MV-4-11 (cell line): ENCODE measurements at regions not wholly inside any gene's neighbourhood (a gene's known extent, or its start where the extent isn't known, plus 50 kb on each side); places are given as distances from the start of the nearest gene placed in this dataset.

Source experiments
- DNase-seq: peaks from one replicate; lab custom pipeline; 2025; lab: John Stamatoyannopoulos, UW

GRCh38 chr17:34416116-34416515, 53.1 kb upstream of the CCL1 start:
- no peak for DNase-seq

GRCh38 chr17:34414339-34414738, 51.3 kb upstream of the CCL1 start:
- no peak for DNase-seq

GRCh38 chr17:34413443-34414119, 50.5 kb upstream of the CCL1 start:
- DNase-seq, result peak; percentile 14

GRCh38 chr17:34412965-34413441, 50.0 kb upstream of the CCL1 start:
- peak; percentile 1 for DNase-seq
